ENCODE measurements at regions not wholly inside any gene's neighbourhood (a gene's known extent, or its start where the extent isn't known, plus 50 kb on each side); places are given as distances from the start of the nearest gene placed in this dataset.

DNA sequence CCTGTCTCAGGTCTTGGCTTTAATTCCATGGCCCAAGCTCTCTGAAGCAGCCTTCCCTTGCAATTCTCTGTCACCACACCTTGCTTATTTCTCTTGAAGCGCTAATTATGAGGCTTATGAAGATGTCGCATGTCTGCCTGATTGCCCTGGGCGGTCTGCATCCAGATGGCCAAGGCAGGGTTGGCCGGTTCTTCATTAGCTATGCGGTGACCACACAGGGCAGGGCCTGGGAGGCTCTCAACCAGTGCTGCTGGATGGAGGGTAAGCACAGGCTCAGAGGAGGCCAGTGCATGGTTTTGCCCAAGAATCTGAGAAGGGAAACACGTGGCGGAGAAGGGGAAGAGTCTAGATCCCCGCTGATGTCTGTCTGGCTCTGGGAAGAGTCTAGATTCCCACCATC is 528.7 kb downstream of the CDH26 start:
- Histone ChIP-seq H3K4me3 (ENCODE audit: low read depth, low read length) (no peak overlapping the region), H3K27me3 (replicated peaks) (no peaks in the 10 kb centered on the region), H3K36me3 (replicated peaks) (no peaks in the 10 kb centered on the region), H3K27ac (no peak overlapping the region)
- no peak for DNase-seq
- TF ChIP-seq, protein P1, sequence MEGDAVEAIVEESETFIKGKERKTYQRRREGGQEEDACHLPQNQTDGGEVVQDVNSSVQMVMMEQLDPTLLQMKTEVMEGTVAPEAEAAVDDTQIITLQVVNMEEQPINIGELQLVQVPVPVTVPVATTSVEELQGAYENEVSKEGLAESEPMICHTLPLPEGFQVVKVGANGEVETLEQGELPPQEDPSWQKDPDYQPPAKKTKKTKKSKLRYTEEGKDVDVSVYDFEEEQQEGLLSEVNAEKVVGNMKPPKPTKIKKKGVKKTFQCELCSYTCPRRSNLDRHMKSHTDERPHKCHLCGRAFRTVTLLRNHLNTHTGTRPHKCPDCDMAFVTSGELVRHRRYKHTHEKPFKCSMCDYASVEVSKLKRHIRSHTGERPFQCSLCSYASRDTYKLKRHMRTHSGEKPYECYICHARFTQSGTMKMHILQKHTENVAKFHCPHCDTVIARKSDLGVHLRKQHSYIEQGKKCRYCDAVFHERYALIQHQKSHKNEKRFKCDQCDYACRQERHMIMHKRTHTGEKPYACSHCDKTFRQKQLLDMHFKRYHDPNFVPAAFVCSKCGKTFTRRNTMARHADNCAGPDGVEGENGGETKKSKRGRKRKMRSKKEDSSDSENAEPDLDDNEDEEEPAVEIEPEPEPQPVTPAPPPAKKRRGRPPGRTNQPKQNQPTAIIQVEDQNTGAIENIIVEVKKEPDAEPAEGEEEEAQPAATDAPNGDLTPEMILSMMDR (IDR thresholded peaks at IDR 0.05; ENCODE audit: low read depth, low read length, missing control alignments) = no peak
- in situ Hi-C loops (cut with HindIII; ENCODE audit: low pct_ligation_motif_present, low sequenced_read_pairs) = no loop called here

DNA sequence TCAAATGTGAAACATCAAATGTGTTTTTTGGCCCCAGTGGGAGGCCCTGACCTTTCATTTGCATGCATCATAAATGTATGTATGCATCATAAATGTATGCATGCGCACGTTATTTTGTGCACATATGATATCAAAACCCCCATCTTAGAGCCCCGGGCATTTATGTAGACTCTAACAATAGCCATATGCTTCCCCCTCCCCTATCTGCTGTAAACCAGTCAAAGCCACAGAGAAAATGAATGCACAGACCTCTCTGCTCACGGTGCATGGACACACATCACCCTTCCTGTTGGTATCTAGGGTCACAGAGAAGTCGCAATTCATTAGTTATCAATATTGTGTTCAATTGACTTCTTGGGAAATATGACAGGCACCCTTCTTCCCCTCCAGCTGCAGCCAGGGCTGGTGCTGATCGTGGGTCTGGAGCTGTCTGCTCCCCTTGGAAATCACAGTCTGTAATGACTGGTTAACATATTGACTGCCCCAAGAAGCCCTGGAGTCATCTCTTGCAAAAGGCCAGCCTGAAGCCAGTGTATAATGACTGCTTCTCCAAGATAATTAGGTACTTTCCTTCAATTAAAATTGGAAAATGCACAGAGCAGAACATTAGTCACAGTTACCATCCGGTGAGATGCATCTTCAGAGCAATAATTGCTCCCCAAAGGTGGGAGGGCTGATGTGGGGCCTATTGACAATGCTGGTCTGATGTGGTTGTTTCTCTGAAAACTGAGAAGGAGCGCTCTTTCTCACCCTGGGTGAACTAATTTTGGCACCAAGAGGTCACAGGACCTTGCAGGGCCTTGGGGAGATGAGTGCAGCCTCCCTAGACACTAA is 532.2 kb downstream of the CDH26 start:
- no peak for DNase-seq
- no peak overlapping the region for H3K27ac ChIP-seq
- H3K27me3 ChIP-seq (replicated peaks) = no peaks in the 10 kb centered on the region
- in situ Hi-C loops (cut with HindIII; ENCODE audit: low pct_ligation_motif_present, low sequenced_read_pairs) = no loop called here
- no peaks in the 10 kb centered on the region for H3K36me3 ChIP-seq (replicated peaks)
- H3K4me3 ChIP-seq (ENCODE audit: low read depth, low read length) = no peak overlapping the region
- TF ChIP-seq, protein P1 (IDR thresholded peaks at IDR 0.05; ENCODE audit: low read depth, low read length, missing control alignments) = no peak

GRCh38 chr20:60491051-60491581 is 532.9 kb downstream of the CDH26 start:
- TF ChIP-seq, protein P1 (IDR thresholded peaks at IDR 0.05; ENCODE audit: low read depth, low read length, missing control alignments) = no peak
- Histone ChIP-seq H3K27ac (no peak overlapping the region), H3K36me3 (replicated peaks) (no peaks in the 10 kb centered on the region), H3K4me3 (ENCODE audit: low read depth, low read length) (no peak overlapping the region), H3K27me3 (replicated peaks) (no peaks in the 10 kb centered on the region)
- DNase-seq = no peak
- in situ Hi-C loops (cut with HindIII; ENCODE audit: low pct_ligation_motif_present, low sequenced_read_pairs) = no loop called here

GRCh38 chr20:60494476-60494875 is 536.3 kb downstream of the CDH26 start:
- no peak overlapping the region for H3K4me3 ChIP-seq (ENCODE audit: low read depth, low read length)
- TF ChIP-seq, protein P1 (IDR thresholded peaks at IDR 0.05; ENCODE audit: low read depth, low read length, missing control alignments) = no peak
- H3K36me3 ChIP-seq (replicated peaks) = no peaks in the 10 kb centered on the region
- in situ Hi-C loops (cut with HindIII; ENCODE audit: low pct_ligation_motif_present, low sequenced_read_pairs) = no loop called here
- DNase-seq = no peak
- H3K27me3 ChIP-seq (replicated peaks) = no peaks in the 10 kb centered on the region
- no peak overlapping the region for H3K27ac ChIP-seq

- no peak overlapping the region for H3K27ac ChIP-seq
- H3K27me3 ChIP-seq (replicated peaks) = no peaks in the 10 kb centered on the region
- no peak for DNase-seq
Measured at GRCh38 chr20:60497298-60498035, 539.2 kb downstream of the CDH26 start.

More at GRCh38 chr20:60497298-60498035, 539.2 kb downstream of the CDH26 start:
- Histone ChIP-seq H3K36me3 (replicated peaks) (no peaks in the 10 kb centered on the region), H3K4me3 (ENCODE audit: low read depth, low read length) (no peak overlapping the region)
- in situ Hi-C loops (cut with HindIII; ENCODE audit: low pct_ligation_motif_present, low sequenced_read_pairs) = no loop called here
- TF ChIP-seq, protein P1 (IDR thresholded peaks at IDR 0.05; ENCODE audit: low read depth, low read length, missing control alignments) = no peak
